T1000 (cell line): ENCODE measurements at regions not wholly inside any gene's neighbourhood (a gene's known extent, or its start where the extent isn't known, plus 50 kb on each side); places are given as distances from the start of the nearest gene placed in this dataset.
"Not testable (repeated sequence)": the region's sequence is repeated elsewhere in the genome, so short reads cannot be mapped to it uniquely, and the experiment has no call there.

ENCODE experiments used
- DNase-seq: peaks from one replicate; lab custom pipeline; 2025; ENCODE audit warnings: mixed read lengths; lab: John Stamatoyannopoulos, UW

- no peak for DNase-seq
These were observed 197.9 kb upstream of the NANOGP8 start for GRCh38 chr15:35282965-35283496.

GRCh38 chr15:35281515-35281914, 196.4 kb upstream of the NANOGP8 start:
- no peak for DNase-seq

- no peak for DNase-seq
These were observed 194.7 kb upstream of the NANOGP8 start for GRCh38 chr15:35279811-35280210.

- DNase-seq: no peak
These were observed 186.4 kb upstream of the NANOGP8 start for GRCh38 chr15:35271371-35272043.

- no peak for DNase-seq
These were observed 175.8 kb upstream of the NANOGP8 start for GRCh38 chr15:35260941-35261340.

GRCh38 chr15:35260274-35260673, 175.2 kb upstream of the NANOGP8 start:
- DNase-seq: not testable (repeated sequence)

- no peak for DNase-seq
These were observed 171.5 kb upstream of the NANOGP8 start for GRCh38 chr15:35256551-35256950.

- DNase-seq: no peak
These were observed 171.0 kb upstream of the NANOGP8 start for GRCh38 chr15:35256141-35256540.

GRCh38 chr15:35254908-35255307, 169.8 kb upstream of the NANOGP8 start:
- DNase-seq: not testable (repeated sequence)

GRCh38 chr15:35254062-35254461, 169.0 kb upstream of the NANOGP8 start:
- DNase-seq: no peak

- DNase-seq: no peak
These were observed 167.3 kb upstream of the NANOGP8 start for GRCh38 chr15:35252351-35252865.

- no peak for DNase-seq
These were observed 162.1 kb upstream of the NANOGP8 start for GRCh38 chr15:35247150-35247549.

- no peak for DNase-seq
These were observed 161.4 kb upstream of the NANOGP8 start for GRCh38 chr15:35246451-35246850.

- DNase-seq: not testable (repeated sequence)
These were observed 160.6 kb upstream of the NANOGP8 start for GRCh38 chr15:35245681-35246080.

GRCh38 chr15:35244227-35244626, 159.1 kb upstream of the NANOGP8 start:
- DNase-seq: no peak

GRCh38 chr15:35243758-35244157, 158.7 kb upstream of the NANOGP8 start:
- DNase-seq: no peak

- not testable (repeated sequence) for DNase-seq
These were observed 154.6 kb upstream of the NANOGP8 start for GRCh38 chr15:35239693-35240092.

- not testable (repeated sequence) for DNase-seq
These were observed 153.4 kb upstream of the NANOGP8 start for GRCh38 chr15:35238448-35238847.

- DNase-seq: no peak
These were observed 144.0 kb upstream of the NANOGP8 start for GRCh38 chr15:35229085-35229484.

GRCh38 chr15:35218215-35218614, 133.1 kb upstream of the NANOGP8 start:
- no peak for DNase-seq

- DNase-seq: no peak
These were observed 130.0 kb upstream of the NANOGP8 start for GRCh38 chr15:35215093-35215492.

GRCh38 chr15:35211240-35211902, 126.3 kb upstream of the NANOGP8 start:
- DNase-seq: no peak

- no peak for DNase-seq
These were observed 125.3 kb upstream of the NANOGP8 start for GRCh38 chr15:35210370-35210769.
